ENCODE measurements at regions not wholly inside any gene's neighbourhood (a gene's known extent, or its start where the extent isn't known, plus 50 kb on each side); places are given as distances from the start of the nearest gene placed in this dataset.

DNA sequence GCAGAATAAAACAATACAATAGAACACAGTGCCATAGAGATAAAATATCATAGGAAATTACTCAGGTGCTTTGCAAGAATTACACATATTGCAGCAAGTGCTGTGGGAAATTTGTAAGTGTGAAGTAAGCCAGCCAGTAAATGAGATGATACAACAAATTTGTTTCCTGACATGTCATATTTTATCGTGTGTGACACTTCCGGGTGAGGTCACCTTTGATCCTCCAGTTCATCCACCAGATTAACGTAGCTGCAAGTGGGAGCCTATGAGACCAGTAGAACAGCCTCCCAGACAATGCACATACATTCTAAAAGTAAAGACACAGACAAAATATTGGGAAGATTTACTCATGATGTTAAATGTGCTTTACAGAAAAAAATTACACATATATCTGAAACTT lies 72.2 kb downstream of the PRDM9 start:
- peak; percentile 30 for DNase-seq

DNA sequence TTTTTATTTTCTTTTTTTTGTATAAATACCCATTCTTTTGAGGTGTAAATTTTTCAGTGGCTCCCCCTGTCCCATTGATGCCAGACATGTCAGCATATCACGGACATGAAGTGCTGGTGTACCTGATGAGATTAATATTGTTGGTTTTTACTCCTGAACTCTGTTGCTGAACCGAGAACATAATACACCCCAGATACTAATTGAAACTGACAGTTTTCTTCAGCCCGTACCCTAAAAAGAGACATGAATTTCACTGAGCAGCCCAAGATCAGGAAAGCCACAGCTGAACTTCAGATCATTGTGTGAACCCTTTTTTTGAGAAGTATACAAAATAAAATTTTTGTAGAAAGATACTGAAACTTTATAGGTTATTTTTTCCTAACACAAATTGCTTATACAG lies 75.7 kb downstream of the PRDM9 start:
- DNase-seq, result no peak

DNA sequence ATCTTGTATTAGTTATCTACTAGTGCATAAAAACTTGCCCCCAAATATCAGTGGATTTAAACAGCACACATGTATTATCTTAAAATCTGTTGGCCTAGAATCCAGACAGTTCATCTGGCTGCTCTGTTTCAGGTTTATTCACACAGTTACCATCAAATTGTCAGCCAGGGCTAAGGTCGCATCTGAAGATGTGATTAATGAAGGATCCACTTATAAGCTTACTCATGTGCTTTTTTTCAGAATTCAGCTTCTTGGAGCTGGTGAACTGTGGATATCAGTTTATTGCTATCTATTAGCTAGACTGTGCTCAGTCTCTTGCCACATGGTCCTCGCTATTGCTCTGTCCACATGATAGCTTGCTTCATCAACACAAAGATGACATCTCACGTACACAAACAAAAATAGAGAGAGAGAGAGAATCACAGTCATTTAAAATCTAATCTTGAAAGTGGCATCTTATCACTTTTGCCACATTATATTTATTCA lies 81.5 kb downstream of the PRDM9 start:
- DNase-seq, result no peak

DNA sequence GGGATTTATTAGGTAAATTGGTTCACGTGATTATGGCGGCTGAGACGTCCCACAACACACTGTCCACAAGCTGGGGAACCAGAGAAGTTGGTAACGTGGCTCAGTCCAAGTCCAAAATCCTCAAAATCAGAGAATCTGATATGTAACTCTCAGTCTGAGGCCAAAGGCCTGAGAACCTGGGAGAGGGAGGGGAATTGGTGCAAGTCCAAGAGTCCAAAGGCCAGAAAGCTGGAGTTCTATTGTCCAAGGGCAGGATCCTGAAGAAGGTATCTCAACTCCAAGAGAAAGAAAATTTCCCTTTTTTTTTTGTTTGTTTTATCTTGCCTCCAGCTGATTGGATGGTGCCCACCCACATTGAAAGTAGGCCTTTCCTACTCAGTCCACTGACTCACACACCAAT lies 83.8 kb downstream of the PRDM9 start:
- no peak for DNase-seq

DNA sequence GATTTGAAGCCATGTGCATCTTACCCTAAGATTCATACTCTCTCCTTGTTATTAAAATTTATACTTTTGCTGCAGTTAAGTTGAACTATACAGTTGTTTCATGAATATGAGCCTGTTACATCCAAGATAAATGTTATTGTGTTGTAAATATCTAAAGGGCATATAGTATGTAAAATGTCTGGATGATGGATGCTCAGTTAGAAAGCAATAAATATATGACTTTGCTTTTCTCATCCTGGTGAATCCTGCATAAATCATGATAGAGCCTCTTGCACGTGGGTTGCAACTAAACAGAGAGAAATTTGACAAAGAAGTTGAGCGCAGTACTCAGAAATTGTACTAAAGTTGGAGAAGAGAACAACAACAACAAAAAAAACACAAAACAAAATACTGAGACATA lies 99.5 kb downstream of the PRDM9 start:
- DNase-seq, result no peak

DNA sequence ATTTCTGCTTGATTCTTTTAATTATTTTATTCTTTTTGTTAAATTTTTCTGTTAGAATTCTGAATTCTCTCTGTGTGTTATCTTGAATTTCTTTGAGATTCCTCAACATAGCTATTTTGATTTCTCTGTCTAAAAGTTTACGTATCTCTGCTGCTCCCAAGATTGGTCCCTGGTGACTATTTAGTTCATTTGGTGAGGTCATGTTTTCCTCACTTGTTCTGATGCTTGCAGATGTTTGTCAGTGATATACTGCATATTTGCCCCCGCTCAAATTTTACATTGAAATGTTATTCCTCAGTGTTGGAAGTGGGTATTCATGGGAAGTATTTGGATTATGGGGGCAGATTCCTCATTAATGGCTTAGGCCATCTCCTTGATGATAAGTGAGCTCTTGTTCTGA lies 105.3 kb downstream of the PRDM9 start:
- no peak for DNase-seq

DNA sequence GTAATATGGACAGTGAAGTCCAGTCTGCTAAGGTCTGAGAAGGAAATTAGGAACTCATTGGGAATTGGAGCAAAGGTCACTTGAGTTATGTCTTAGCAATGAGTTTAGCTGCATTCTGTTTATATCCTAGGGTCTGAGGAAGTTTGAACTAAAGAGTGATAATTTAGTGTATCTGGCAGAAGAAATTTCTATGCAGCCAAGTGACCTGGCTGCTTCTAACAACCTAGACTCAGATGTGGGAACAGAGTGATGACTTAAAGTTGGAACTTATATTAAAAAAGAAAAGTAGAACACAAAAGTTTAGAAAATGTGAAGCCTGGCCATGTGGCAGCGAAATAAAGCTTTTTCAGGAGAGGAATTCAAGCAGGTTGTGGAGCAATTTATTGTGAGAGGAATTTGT lies 106.2 kb downstream of the PRDM9 start:
- no peak for DNase-seq

DNA sequence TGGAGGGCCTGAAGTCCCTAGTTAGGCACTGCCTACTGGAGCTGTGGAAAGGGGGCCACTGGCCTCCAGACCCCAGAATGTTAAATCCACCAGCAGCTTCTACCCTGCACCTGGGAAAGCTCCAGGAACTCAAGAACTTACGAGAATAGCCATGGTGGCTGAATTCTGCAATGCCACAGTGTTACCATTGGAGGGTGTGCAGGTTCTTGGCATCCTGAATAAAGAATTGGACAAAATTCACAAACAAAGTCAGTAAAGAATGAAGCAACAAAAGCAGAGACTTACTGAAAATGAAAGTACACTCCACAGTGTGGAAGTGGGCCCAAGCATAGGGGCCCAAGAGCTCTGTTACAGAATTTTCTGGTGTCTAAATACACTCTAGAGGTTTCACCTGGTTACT lies 107.0 kb downstream of the PRDM9 start:
- peak; percentile 2 for DNase-seq

DNA sequence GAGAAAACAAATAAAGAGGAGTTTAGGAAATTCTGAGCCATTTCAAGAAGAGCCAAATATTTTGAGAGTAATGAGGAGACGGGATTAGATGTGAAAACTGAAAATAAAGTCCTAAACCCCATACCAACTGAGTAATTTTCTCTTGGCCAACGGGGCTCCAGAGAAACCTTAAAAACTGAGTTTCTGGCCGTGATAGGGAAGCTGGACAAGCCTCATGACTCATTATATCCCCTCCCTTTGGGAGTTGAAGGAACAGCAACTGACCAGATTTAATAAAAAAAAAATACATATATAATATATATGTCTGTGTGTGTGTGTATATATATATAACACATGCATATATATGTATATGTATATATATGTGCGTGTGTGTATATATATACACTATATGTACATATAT lies 119.6 kb downstream of the PRDM9 start:
- peak; percentile 23 for DNase-seq

DNA sequence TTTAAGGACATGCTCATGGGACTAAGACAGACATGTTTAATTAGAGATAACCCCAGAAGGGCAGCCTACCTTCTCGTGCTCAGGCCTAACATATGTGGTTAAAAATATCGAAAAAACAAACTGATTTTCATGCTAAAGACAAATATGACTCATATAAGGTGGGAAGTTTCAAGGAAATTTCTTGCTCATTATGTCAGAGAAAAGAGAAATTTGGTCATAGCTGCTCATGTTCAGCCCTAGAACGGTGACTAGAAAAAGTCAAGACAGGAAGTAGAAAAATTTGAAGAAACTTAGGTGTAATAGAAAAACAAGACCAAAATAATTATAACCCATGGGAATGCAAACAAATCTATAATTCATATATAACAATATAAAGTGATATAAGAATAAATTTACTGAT lies 120.6 kb downstream of the PRDM9 start:
- peak; percentile 7 for DNase-seq

DNA sequence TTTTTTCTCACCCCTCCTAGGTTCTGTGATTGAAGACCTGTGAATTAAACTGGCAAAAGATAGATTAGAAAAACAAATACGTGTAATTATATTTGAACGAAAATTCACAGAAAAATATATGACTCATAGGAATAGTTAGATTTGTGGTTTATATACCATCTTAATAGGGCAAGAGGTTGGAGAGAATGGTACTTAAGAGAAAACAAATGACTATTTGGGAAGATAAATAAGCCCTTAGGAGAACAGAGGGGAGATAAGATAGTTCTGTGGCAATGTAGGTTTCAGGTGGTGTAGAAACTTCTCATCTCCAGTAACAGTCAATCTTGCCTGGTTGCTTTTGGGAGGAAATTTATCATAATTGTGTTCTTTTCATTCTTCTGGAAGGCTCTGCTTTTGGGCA lies 122.0 kb downstream of the PRDM9 start:
- no peak for DNase-seq

DNA sequence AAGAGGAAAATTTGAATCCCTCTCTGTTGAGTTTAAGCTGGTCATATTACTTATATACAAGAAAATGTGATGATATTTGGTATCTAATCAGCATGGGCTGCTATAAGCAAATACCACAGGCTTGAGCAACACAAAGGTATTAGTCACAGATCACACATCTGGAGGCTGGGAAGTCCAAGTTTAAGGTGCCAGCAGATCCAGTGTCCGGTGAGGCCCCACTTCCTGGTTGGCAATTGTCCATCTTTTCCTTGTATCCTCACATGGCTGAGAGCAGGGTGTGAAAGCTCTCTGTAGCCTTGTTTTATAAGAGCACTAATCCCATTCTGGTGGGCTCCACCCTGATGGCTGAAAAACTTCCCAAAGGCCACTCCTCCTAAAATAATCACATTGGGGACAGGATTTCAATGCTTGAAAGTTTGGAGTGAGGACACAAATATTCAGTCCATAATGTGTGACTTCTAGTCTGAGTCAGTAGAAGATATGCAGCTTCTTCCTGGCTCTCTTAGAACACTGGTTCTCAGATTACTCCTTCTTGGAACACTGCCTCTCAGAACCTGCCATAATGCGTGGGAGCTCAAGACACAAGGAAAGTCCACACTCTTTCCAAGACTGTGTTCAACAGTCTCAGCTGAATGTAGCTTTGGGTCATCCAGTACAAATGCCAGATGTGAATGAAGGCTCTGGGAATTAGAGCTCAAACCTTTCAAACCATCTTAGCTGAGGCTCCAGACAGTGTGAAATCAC lies 124.1 kb downstream of the PRDM9 start:
- peak; percentile 79 for DNase-seq

DNA sequence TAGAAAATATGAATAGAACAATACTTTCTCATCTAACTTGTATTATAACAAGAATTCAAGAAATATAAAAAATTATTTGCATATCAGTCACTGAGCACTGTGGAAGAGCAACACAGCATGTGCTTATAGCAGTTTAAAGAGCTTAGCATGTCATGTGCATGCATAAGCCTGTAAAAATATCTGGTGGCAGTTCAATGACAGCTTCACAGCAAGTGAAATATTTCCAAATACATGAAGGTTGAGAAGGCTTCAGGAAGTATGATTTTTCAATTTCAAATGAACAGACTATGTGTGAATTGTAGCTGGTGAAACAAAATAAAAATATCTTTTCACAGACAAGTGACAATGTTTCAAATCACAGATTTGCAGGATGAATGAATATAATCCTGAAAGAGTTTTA lies 128.5 kb downstream of the PRDM9 start:
- no peak for DNase-seq

DNA sequence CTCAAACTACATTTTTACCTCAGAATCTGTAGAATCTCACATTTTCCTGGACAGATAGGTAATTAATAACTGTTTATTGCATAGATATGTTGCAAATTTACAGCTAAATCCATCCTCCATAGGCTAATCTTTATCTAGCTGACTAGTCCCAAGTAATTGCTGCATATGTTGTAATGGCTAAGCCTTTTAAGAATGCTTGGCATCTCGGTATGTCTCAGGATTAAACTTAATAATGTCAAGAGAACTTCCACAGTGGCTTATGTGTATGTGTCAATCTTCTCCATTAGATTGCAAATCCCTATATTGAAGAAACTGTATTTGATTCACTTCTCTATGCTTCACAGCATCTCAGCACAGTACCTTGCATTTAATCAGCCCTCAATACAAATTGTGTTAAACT lies 131.9 kb downstream of the PRDM9 start:
- DNase-seq, result no peak

DNA sequence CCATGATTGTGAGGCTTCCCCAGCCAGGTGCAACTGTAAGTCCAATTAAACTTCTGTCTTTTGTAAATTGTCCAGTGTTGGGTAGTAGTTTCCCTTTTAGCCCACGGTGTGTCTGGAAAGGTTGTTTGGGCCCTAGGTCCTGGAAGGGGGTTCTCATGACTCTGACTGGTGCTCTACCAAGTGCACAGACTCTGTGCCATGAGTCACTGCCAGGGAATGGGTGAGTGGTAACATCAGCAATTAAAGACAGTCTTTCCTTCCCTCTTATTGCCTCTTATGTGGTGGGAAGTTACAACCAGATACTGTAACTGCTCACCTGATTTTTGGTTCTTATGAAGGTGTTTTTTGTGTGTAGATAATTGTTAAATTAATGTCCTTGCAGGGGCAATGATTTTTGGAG lies 141.2 kb downstream of the PRDM9 start:
- DNase-seq, result no peak

DNA sequence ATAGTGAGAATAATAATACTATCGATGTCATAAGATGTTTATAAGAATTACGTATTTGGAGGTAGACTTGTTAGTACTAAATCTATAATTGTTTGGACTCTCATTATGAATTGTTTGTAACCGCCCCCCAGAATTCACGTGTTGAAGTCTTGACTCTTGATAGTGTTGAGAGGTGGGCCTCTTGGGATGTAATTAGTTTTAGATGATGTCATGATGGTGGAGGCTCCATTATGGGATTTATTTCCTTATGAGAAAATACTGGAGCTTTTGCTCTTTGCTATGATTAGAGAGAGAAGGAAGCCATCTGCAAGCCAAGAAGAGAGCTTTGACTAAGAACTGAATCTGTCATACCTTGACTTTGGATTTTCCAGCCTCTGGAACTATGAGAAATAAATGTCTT lies 142.2 kb downstream of the PRDM9 start:
- no peak for DNase-seq

DNA sequence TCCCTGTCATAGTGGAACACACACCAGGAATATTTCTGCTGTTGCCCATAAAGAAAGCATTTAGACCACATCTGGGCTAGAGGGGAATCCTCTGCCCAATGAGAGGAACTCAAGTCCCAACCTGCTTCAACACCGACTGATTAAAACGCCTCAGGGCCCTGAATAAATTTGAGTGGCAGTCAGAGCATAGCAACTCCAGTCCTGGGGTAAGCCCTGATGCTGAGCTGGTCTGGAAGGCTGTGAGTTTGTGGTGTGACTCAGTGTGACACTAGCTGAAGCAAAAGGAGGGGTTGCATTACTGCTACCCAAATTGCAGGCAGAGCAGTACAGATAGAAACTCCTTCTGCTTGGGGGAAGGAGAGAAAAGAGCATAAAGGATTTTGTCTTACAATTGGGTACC lies 148.3 kb downstream of the PRDM9 start:
- no peak for DNase-seq

DNA sequence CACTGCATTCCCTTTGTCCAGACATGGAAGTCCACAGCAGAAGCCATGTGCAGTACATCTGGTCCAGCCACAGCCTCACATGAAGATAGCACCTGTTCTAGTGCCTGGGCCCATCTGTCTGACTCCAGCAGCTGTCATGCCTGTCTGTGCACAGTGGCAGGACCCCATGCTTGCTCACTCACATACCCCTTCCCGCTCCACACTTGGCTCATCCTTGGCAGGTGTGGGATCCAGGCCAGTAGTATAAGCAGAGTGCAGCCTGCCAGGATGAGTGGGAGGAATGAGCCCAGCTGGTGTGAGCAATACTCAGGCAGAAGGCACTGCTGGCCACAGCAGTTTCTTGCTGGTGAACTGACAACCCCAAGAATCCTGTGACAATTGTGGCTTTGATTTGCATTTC lies 168.0 kb downstream of the PRDM9 start:
- DNase-seq, result no peak

DNA sequence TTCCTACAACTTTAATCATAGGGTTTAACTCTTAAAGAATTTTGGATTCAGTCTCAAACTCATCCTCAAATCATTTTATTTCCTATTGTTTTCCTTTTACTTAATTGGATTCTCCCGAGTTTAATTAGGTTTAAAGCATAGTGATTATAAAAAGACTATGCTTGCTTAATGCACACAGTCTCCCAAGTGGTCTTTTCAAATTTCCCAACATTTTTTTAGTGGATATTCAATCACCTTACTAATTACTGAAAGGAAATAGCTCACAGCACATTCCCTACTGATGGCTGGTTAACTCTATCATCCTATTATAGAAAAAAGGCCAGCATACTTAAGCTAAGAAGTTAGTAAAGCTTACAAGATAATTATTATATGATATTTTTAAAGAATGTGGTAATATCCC lies 170.6 kb downstream of the PRDM9 start:
- DNase-seq, result no peak

DNA sequence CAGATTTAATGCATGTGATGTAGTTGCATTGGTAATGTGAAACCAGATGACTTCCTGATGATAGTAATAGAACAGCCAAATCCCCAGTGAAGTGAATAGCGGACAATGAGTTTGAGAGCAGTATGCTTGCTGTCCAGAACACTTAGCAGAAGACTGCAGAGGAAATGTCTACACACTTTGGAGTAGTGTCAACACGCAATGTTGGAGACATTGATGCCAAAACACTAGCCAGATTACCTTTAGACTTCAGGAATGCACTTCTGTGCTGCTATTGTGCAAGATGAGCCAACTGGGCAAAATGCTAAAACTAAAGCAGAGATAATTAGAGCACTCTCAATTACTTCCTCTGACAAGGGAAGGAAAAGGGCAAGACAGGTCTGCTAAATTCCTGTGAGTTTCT lies 176.7 kb downstream of the PRDM9 start:
- DNase-seq, result no peak

DNA sequence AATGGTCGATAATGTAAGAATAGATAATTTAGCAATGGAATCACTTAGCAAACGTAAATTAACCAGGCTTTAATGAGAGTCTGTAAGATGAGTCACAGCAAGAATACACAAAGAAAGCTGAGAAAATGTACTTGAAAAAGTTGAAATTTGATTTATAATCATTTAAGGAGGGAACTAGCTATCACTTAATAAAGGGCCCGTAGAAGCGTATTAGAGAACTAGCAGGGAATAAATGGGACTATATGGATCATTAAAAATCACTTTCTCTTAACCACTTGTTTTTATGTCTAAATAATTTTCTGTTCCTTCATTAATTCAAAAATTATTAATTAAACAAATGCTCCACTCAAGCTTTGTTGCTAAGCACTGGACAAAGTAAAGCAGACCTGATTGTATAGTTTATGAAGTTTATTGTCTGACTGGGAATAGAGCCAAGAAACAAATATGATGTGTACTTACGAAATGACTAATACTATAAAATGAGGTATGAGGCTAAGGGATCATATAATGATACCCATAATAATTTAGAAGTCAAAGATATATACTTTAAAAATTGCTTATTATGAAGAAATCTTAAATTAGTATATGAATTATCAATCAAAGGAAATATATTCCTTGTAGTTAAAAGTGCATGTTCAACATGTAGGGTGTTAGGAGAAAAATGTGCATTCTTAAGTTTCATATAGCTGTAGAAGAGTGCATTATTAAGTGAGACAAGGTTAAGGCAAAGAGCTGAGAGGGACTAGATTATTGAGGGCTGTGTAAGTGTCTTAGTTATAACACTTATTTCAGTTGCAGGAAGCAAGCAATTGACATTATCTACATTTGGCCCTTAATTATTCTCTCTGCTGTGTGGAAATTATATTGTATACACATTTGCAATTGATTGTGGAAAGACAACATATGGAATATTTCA lies 196.8 kb downstream of the PRDM9 start:
- DNase-seq, result no peak

DNA sequence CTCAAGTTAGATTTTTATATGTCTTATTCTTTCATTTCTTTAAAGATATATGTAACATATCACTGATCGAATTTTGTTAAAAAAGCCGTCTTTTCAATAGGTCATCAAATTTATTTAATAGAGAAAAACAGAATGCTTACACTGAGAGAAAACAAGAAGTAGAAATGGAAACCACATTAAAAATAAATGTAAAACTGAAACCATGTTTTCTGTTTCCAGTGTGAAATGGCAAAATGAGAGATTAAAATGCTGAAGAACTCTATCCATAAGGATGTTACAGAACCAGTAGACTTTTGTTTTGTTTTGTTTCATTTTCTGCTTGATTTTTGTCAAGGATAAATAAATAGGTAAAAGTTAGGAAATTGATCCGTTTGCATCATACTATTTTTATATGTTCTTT lies 210.1 kb downstream of the PRDM9 start:
- peak; percentile 61 for DNase-seq

DNA sequence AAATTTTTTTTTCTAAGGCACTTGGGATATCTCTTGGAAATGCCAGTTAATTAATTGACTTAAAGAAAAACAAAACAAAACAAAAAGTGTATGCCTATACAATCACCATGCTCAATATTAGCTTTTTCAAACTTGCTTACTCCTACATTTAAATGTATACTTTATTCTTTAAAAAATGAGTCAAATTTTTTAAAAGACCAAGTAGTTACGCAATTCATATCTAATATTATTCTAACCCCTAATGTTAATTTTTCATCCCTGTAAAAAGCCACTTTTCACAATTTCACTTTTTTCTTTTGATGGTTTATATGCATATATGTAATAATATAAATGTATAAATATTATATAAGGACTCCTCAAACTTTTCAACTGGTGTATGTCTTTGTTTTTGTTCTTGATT lies 211.2 kb downstream of the PRDM9 start:
- DNase-seq, result no peak

DNA sequence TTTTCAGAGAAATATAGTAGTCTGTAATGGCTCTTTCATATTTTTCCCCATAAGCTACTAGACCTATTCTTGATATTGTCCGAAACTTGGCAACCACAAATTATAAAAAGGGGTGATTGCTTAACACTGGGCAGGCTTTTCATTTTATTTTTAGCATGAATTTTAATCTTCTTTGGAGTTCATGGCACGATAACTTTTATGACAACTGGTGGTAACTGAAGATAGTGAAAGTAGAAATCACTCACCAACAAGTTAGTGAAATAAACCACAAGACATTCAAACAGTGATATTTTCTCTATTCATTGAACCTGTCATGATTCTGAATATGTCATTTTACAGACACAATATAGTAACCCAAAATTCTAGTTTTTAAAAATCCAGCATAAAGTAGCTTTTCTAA lies 213.9 kb downstream of the PRDM9 start:
- DNase-seq, result peak; percentile 79

Measured in OCI-M1 (cell line).